ENCODE measurements at regions not wholly inside any gene's neighbourhood (a gene's known extent, or its start where the extent isn't known, plus 50 kb on each side); places are given as distances from the start of the nearest gene placed in this dataset.

DNA sequence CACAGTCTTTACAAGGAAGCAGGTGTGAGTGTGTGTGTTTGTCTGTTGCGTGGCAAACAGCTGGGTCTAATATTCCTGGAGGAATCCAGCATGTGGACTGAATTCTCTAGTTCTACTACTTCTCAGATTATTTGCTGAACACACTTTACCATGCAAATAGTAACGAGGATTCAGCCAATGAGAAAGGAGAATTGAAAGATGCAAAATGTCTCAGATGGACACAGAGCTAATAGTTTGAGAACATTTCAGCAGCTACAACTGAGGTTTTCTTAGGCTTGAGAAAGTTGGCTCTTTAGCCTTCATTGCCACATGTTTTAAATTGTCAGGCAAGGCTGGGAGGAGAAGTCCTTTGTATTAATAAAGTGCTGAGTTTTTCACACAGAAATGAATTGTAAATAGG, 568.0 kb upstream of the MDFIC2 start:
- peaks cover 10% of the 10 kb centered on the region for H3K9me3 Mint-ChIP-seq
- TF ChIP-seq, protein P1, sequence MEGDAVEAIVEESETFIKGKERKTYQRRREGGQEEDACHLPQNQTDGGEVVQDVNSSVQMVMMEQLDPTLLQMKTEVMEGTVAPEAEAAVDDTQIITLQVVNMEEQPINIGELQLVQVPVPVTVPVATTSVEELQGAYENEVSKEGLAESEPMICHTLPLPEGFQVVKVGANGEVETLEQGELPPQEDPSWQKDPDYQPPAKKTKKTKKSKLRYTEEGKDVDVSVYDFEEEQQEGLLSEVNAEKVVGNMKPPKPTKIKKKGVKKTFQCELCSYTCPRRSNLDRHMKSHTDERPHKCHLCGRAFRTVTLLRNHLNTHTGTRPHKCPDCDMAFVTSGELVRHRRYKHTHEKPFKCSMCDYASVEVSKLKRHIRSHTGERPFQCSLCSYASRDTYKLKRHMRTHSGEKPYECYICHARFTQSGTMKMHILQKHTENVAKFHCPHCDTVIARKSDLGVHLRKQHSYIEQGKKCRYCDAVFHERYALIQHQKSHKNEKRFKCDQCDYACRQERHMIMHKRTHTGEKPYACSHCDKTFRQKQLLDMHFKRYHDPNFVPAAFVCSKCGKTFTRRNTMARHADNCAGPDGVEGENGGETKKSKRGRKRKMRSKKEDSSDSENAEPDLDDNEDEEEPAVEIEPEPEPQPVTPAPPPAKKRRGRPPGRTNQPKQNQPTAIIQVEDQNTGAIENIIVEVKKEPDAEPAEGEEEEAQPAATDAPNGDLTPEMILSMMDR (conservative IDR thresholded peaks at IDR 0.05) = no peak
- no peaks in the 10 kb centered on the region for H3K27me3 Mint-ChIP-seq
- peaks cover 7% of the 10 kb centered on the region for H3K4me1 Mint-ChIP-seq (ENCODE audit: unreplicated experiment)
- no peak overlapping the region for H3K4me3 Mint-ChIP-seq
- H3K27ac Mint-ChIP-seq = no peak overlapping the region
- DNase-seq (ENCODE audit: extremely low spot score, unreplicated experiment) = no peak
- H3K36me3 Mint-ChIP-seq = no peaks in the 10 kb centered on the region

DNA sequence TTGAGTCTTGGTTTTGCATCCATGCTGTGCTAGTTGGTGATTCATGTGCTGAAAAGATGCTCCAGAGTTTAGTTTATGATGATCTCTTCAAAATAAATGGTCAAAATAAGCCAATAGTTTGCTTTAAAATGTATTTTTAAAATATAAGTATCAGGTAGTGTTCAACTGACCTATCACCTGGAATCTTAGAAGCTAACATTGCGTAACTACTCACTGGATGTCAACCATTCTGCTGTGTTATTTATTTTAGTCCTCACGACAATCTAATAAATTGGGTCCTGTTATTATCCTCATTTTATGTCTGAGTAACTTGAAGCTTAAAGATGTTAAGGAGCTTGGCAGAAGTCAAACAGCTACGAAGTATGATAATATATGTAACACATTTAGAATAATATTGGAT, 563.7 kb upstream of the MDFIC2 start:
- no peaks in the 10 kb centered on the region for H3K36me3 Mint-ChIP-seq
- no peaks in the 10 kb centered on the region for H3K27me3 Mint-ChIP-seq
- H3K27ac Mint-ChIP-seq = no peak overlapping the region
- peaks cover 6% of the 10 kb centered on the region for H3K4me1 Mint-ChIP-seq (ENCODE audit: unreplicated experiment)
- DNase-seq (ENCODE audit: extremely low spot score, unreplicated experiment) = no peak
- H3K9me3 Mint-ChIP-seq = peaks cover 22% of the 10 kb centered on the region
- H3K4me3 Mint-ChIP-seq = no peak overlapping the region
- TF ChIP-seq, protein P1 (conservative IDR thresholded peaks at IDR 0.05) = no peak

- H3K36me3 Mint-ChIP-seq = no peaks in the 10 kb centered on the region
- peaks cover 4% of the 10 kb centered on the region for H3K4me1 Mint-ChIP-seq (ENCODE audit: unreplicated experiment)
- no peaks in the 10 kb centered on the region for H3K27me3 Mint-ChIP-seq
- no peak overlapping the region for H3K4me3 Mint-ChIP-seq
- H3K9me3 Mint-ChIP-seq = peaks cover 26% of the 10 kb centered on the region
- TF ChIP-seq, protein P1 (conservative IDR thresholded peaks at IDR 0.05) = no peak
- no peak overlapping the region for H3K27ac Mint-ChIP-seq
- no peak for DNase-seq (ENCODE audit: extremely low spot score, unreplicated experiment)
These were observed 561.8 kb upstream of the MDFIC2 start for GRCh38 chr3:70874196-70874595.

- H3K4me1 Mint-ChIP-seq (ENCODE audit: unreplicated experiment) = peaks cover 4% of the 10 kb centered on the region
- peaks cover 29% of the 10 kb centered on the region for H3K9me3 Mint-ChIP-seq
- no peak overlapping the region for H3K4me3 Mint-ChIP-seq
- TF ChIP-seq, protein P1 (conservative IDR thresholded peaks at IDR 0.05) = no peak
- no peaks in the 10 kb centered on the region for H3K36me3 Mint-ChIP-seq
- DNase-seq (ENCODE audit: extremely low spot score, unreplicated experiment) = no peak
- no peaks in the 10 kb centered on the region for H3K27me3 Mint-ChIP-seq
- no peak overlapping the region for H3K27ac Mint-ChIP-seq
These were observed 561.2 kb upstream of the MDFIC2 start for GRCh38 chr3:70873686-70874085.

GRCh38 chr3:70871909-70872656, 559.6 kb upstream of the MDFIC2 start:
- peaks cover 19% of the 10 kb centered on the region for H3K9me3 Mint-ChIP-seq
- no peak for DNase-seq (ENCODE audit: extremely low spot score, unreplicated experiment)
- no peak overlapping the region for H3K4me3 Mint-ChIP-seq
- H3K27me3 Mint-ChIP-seq = no peaks in the 10 kb centered on the region
- H3K4me1 Mint-ChIP-seq (ENCODE audit: unreplicated experiment) = peaks cover 4% of the 10 kb centered on the region
- TF ChIP-seq, protein P1 (conservative IDR thresholded peaks at IDR 0.05) = no peak
- H3K27ac Mint-ChIP-seq = no peak overlapping the region
- no peaks in the 10 kb centered on the region for H3K36me3 Mint-ChIP-seq
